Caki2 (cell line): ENCODE measurements at regions not wholly inside any gene's neighbourhood (a gene's known extent, or its start where the extent isn't known, plus 50 kb on each side); places are given as distances from the start of the nearest gene placed in this dataset.

Experiments
- DNase-seq: peaks from one replicate; pipeline ENCODE4 v3.0.0-alpha.2; 2015; ENCODE audit warnings: low read depth
- in situ Hi-C: cut with HindIII; loops from 2 replicates; pipeline ENCODE4 v1.10.0; 2016; ENCODE audit warnings: low sequenced_read_pairs, low pct_unique_long_range_greater_than_20kb, mixed read lengths

DNA sequence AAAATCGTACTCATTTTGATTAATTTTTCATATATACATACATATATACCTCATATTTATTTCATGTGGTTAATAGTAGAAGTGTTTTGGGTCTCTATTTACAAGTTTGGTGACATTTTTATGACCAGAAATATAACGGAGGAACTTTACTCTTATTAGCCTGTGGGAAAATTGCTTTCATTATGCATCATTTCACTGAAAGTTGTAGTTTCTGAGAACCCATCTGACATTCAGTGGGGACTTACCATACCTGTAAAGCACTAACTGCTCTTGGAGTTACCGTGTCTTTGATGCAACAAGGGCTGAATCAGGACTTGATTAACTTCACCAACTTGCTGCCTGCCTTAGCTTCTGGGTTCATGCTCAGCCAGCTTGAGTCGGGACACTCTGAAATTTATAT lies 49.9 kb upstream of the ITPKB start:
- no peak for DNase-seq

More for the DNA sequence above, 49.9 kb upstream of the ITPKB start:
- in situ Hi-C loops = no loop called here
